A673 (cell line): ENCODE measurements at regions not wholly inside any gene's neighbourhood (a gene's known extent, or its start where the extent isn't known, plus 50 kb on each side); places are given as distances from the start of the nearest gene placed in this dataset.
"Not testable (repeated sequence)": the region's sequence is repeated elsewhere in the genome, so short reads cannot be mapped to it uniquely, and the experiment has no call there.

Experiments
- BruUV-seq: library from RNA; stranded (reverse); fragments of 400-500 nt; replicated peaks from 2 replicates; lab custom pipeline; 2021; lab: Mats Ljungman, UMichigan
- CTCF ChIA-PET: fragments of 300-600 bp; sonication (Branson Sonifier 250); formaldehyde crosslinking; loops from one replicate; lab custom pipeline; 2022; ENCODE audit warnings: antibody characterized with exemption; lab: Charles Lee
- POLR2A ChIA-PET: fragments of 300-600 bp; sonication (Branson Sonifier 250); formaldehyde crosslinking; loops from one replicate; lab custom pipeline; 2022; ENCODE audit warnings: antibody characterized with exemption; ENCODE audit not compliant: low non-redundant PET; lab: Charles Lee
- DNase-seq: peaks from one replicate; pipeline ENCODE4 v3.0.0-alpha.2; 2015; ENCODE audit warnings: low spot score
- H3K27ac ChIP-seq: fragments of 200-600 bp; sonication (generic); 2 replicates; pipeline ENCODE4 v1.5.1; 2016; ENCODE audit warnings: mixed run types, low read depth, mild to moderate bottlenecking, mixed read lengths, antibody characterized with exemption, low read length; ENCODE audit not compliant: poor library complexity, severe bottlenecking
- H3K27me3 ChIP-seq: fragments of 200-600 bp; sonication (generic); replicated peaks from 2 replicates; pipeline ENCODE4 v1.6.1; 2017; ENCODE audit warnings: mixed run types, low read depth, mild to moderate bottlenecking, mixed read lengths, antibody characterized with exemption, low read length; ENCODE audit not compliant: insufficient read depth, poor library complexity
- H3K36me3 ChIP-seq: fragments of 200-600 bp; sonication (generic); 2 replicates; pipeline ENCODE4 v1.6.1; 2016; ENCODE audit warnings: mixed run types, mild to moderate bottlenecking, mixed read lengths, antibody characterized with exemption, low read length; ENCODE audit not compliant: insufficient read depth, poor library complexity, severe bottlenecking
- H3K4me1 ChIP-seq: fragments of 200-600 bp; sonication (generic); 2 replicates; pipeline ENCODE4 v1.6.1; 2017; ENCODE audit warnings: mixed run types, mild to moderate bottlenecking, mixed read lengths, antibody characterized with exemption, low read length; ENCODE audit not compliant: insufficient read depth, poor library complexity, severe bottlenecking
- H3K4me3 ChIP-seq: fragments of 200-600 bp; sonication (generic); 2 replicates; pipeline ENCODE4 v1.5.1; 2016; ENCODE audit warnings: low read depth, mixed run types, mild to moderate bottlenecking, mixed read lengths, low read length; ENCODE audit not compliant: poor library complexity, severe bottlenecking
- H3K9me3 ChIP-seq: fragments of 200-600 bp; sonication (generic); 2 replicates; pipeline ENCODE4 v1.6.1; 2016; ENCODE audit warnings: mixed run types, low read depth, mild to moderate bottlenecking, mixed read lengths, antibody characterized with exemption, low read length; ENCODE audit not compliant: poor library complexity, severe bottlenecking
- CTCF ChIP-seq: fragments of 300-800, 200-600 bp; sonication (generic); conservative IDR thresholded peaks from 2 replicates; pipeline ENCODE4 v1.5.1; 2017; ENCODE audit warnings: low read depth, mild to moderate bottlenecking, antibody characterized with exemption, low read length, moderate library complexity, mixed read lengths
- EZH2 ChIP-seq: fragments of 200-600 bp; sonication (generic); IDR thresholded peaks from 2 replicates; pipeline ENCODE4 v1.6.1; 2017; ENCODE audit warnings: borderline replicate concordance, low read depth, mild to moderate bottlenecking, mixed read lengths, antibody characterized with exemption, low read length; ENCODE audit not compliant: poor library complexity, severe bottlenecking
- intact Hi-C: fragments of 100-400 bp; cut with micrococcal nuclease; formaldehyde crosslinking; loops from one replicate; pipeline ENCODE4 v1.10.0; 2022; ENCODE audit not compliant: unreplicated experiment

DNA sequence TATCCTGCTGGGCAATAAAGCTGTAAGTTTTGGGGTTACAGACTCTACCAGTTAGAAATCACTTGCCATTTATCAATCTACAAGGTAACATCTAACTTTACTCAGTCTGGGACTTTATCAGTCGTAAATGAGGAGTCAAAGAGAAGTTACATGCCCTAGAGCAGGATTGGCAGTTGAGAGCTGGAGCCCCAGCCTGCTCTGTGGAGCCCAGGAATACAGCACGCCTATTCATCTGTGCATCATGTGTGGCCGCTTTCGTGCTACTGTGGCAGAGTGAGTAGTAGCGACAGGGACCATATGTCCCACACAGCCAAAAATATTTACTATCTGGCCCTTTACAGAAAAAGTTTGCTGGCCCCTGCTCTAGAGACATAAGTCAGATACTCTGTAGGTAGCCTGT is 152.5 kb upstream of the NTRK2 start:
- POLR2A ChIA-PET, result interaction anchor here (0.6 kb wide), 1 partner anchor 160 kb away, joined by 3 read pairs; no protein-coding TSS in a partner anchor
- no TSS peak for BruUV-seq
- no peaks in the 10 kb centered on the region for H3K36me3 ChIP-seq
- DNase-seq, result no peak
- intact Hi-C loops, result no loop called here
- no peak overlapping the region for H3K27ac ChIP-seq
- CTCF ChIA-PET, result interaction anchor here (0.7 kb wide), 1 partner anchor 1796 kb away, joined by 3 read pairs; no protein-coding TSS in a partner anchor
- no peaks in the 10 kb centered on the region for H3K9me3 ChIP-seq
- H3K4me1 ChIP-seq, result no peaks in the 10 kb centered on the region
- TF ChIP-seq CTCF, result no peak
- no peak for TF ChIP-seq EZH2
- no peak overlapping the region for H3K4me3 ChIP-seq
- H3K27me3 ChIP-seq, result no peaks in the 10 kb centered on the region

DNA sequence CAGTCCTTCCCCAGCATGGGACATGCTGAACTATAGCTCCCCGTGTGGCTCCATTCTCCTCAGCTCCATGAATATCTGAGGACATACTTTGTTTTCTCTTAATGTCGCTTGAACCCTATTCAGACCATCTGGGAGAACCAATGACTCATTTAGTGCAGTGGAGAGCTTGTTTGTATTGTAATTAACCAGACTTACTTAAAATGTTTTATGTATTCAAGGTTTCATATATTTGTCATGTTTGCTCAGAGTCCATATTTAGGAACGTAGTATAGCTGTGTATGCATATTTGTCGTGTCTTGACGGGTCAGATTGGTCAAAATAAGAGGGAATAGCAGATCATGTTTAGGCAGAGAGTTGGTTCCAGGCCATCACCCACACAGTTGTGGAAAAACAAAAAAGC is 150.1 kb upstream of the NTRK2 start:
- H3K4me3 ChIP-seq, result no peak overlapping the region
- no TSS peak for BruUV-seq

DNA sequence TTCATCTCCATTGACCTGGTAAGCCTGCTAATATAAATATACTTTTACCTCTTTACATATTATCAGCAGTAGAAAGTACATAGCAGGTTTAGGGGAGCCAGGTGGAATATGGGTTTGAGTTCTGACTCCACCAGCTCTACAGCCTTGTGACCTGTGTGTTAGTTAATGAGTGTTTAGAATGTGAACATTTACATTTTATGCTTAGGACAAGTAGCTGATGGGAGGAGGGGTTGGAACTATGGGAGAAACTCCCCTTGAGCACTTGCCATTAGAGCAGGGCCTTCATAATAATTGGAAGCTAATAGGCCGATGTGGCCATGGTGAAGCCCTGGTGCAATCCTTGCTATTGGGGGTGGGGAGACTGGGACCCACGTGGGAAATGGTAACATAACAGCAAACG is 148.3 kb upstream of the NTRK2 start:
- H3K27me3 ChIP-seq, result no peaks in the 10 kb centered on the region
- H3K9me3 ChIP-seq, result no peaks in the 10 kb centered on the region
- no peak overlapping the region for H3K4me3 ChIP-seq
- no peaks in the 10 kb centered on the region for H3K4me1 ChIP-seq
- ChIA-PET CTCF (no interaction called here), POLR2A (no interaction called here)
- no peak for TF ChIP-seq EZH2
- TF ChIP-seq CTCF, result no peak
- H3K36me3 ChIP-seq, result no peaks in the 10 kb centered on the region
- no TSS peak for BruUV-seq
- H3K27ac ChIP-seq, result no peak overlapping the region
- intact Hi-C loops, result no loop called here
- DNase-seq, result no peak

More for the DNA sequence above, 150.1 kb upstream of the NTRK2 start:
- TF ChIP-seq EZH2 (no peak), CTCF (no peak)
- POLR2A ChIA-PET, result no interaction called here
- H3K9me3 ChIP-seq, result no peaks in the 10 kb centered on the region
- DNase-seq, result no peak
- no peaks in the 10 kb centered on the region for H3K36me3 ChIP-seq
- no peaks in the 10 kb centered on the region for H3K27me3 ChIP-seq
- H3K27ac ChIP-seq, result no peak overlapping the region
- intact Hi-C loops, result no loop called here
- CTCF ChIA-PET, result no interaction called here
- no peaks in the 10 kb centered on the region for H3K4me1 ChIP-seq

DNA sequence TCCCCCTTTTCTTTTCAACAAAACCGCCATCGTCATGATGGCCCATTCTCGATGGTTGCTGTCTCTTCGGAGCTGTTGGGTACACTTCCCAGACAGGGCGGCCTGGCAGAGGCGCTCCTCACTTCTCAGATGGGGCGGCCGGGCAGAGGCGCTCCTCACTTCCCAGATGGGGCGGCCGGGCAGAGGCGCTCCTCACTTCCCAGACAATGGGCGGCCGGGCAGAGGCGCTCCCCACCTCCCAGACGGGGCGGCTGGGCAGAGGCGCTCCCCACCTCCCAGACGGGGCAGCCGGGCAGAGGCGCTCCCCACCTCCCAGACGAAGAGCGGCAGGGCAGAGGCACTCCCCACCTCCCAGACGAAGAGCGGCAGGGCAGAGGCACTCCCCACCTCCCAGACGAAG is 143.3 kb upstream of the NTRK2 start:
- H3K27ac ChIP-seq, CTCF ChIA-PET, POLR2A ChIA-PET, H3K4me1 ChIP-seq, DNase-seq, H3K36me3 ChIP-seq, BruUV-seq, intact Hi-C loops, H3K9me3 ChIP-seq, H3K4me3 ChIP-seq, H3K27me3 ChIP-seq: not testable (repeated sequence)

GRCh38 chr9:84527060-84527720 is 142.3 kb upstream of the NTRK2 start:
- POLR2A ChIA-PET, intact Hi-C loops, H3K4me1 ChIP-seq, H3K27me3 ChIP-seq, H3K9me3 ChIP-seq, DNase-seq, CTCF ChIA-PET, H3K27ac ChIP-seq, H3K4me3 ChIP-seq, BruUV-seq, H3K36me3 ChIP-seq: not testable (repeated sequence)
